Gastroesophageal sphincter (tissue), 3 donors: ENCODE measurements at regions not wholly inside any gene's neighbourhood (a gene's known extent, or its start where the extent isn't known, plus 50 kb on each side); places are given as distances from the start of the nearest gene placed in this dataset.

Source experiments
- POLR2A ChIP-seq, 2 donors: fragments of 450-650 bp; IDR thresholded peaks; one replicate each; pipeline ENCODE4 v1.6.1; 2017; ENCODE audit warnings: antibody characterized with exemption in 2 of 2, mild to moderate bottlenecking in 2 of 2, moderate library complexity in 1 of 2
- POLR2AphosphoS5 ChIP-seq: sonication (generic); formaldehyde crosslinking; IDR thresholded peaks from one replicate; pipeline ENCODE4 v1.6.1; 2017; ENCODE audit warnings: antibody characterized with exemption
- TF ChIP-seq, protein P1 (sequence below), 4 experiments: fragments of 200-600 bp in 2 of 4; fragments of 450-650 bp in 2 of 4; sonication (generic) in 1 of 4; IDR thresholded peaks; one replicate each; pipeline ENCODE4 v1.5.1; 2017 to 2019; ENCODE audit warnings: antibody characterized with exemption in 4 of 4, mild to moderate bottlenecking in 2 of 4, moderate library complexity in 2 of 4

DNA sequence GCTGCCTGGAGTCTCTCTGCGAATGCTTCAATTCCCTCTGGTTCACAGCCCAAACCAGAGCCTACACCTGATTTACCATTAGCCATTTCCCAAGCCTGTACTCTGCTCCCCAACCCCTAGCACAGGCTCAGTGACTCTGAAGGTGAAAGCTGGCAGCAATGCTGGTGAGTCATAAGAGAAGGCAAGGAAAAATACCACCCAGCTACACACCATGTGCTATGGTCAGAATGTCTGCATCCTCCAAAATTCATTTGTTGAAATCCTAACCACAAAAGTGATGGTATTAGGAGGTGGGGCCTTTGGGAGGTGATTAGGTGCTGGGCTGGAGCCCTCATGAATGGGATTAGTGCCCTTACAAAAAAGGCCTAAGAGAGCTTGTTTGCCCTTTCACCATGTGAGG lies 117.1 kb upstream of the TJP1 start:
- TF ChIP-seq, protein P1, sequence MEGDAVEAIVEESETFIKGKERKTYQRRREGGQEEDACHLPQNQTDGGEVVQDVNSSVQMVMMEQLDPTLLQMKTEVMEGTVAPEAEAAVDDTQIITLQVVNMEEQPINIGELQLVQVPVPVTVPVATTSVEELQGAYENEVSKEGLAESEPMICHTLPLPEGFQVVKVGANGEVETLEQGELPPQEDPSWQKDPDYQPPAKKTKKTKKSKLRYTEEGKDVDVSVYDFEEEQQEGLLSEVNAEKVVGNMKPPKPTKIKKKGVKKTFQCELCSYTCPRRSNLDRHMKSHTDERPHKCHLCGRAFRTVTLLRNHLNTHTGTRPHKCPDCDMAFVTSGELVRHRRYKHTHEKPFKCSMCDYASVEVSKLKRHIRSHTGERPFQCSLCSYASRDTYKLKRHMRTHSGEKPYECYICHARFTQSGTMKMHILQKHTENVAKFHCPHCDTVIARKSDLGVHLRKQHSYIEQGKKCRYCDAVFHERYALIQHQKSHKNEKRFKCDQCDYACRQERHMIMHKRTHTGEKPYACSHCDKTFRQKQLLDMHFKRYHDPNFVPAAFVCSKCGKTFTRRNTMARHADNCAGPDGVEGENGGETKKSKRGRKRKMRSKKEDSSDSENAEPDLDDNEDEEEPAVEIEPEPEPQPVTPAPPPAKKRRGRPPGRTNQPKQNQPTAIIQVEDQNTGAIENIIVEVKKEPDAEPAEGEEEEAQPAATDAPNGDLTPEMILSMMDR (IDR thresholded peaks at IDR 0.05) = no peak
- TF ChIP-seq POLR2A (IDR thresholded peaks at IDR 0.05) (no peak), POLR2AphosphoS5 (no peak)
